HG03025 (cell line): ENCODE measurements at regions not wholly inside any gene's neighbourhood (a gene's known extent, or its start where the extent isn't known, plus 50 kb on each side); places are given as distances from the start of the nearest gene placed in this dataset.
A peak's percentile ranks its signal among the peaks of the same experiment; 100 is the strongest.

Experiments
- ATAC-seq: cut with Tn5 transposase; IDR thresholded peaks from one replicate; pipeline ENCODE4 v1.9.1; 2021; ENCODE audit warnings: mild to moderate bottlenecking, moderate library complexity; ENCODE audit not compliant: unreplicated experiment, low FRiP score

- no peak for ATAC-seq
Measured at GRCh38 chrX:9311421-9312160, 153.3 kb upstream of the TBL1X start.

- ATAC-seq: peak; percentile 65
Measured at GRCh38 chrX:9312922-9313867, 151.7 kb upstream of the TBL1X start.

- ATAC-seq: no peak
Measured at GRCh38 chrX:9315086-9315485, 149.8 kb upstream of the TBL1X start.

- no peak for ATAC-seq
Measured at GRCh38 chrX:9316096-9316495, 148.8 kb upstream of the TBL1X start.

GRCh38 chrX:9317176-9317575 is 147.7 kb upstream of the TBL1X start:
- ATAC-seq: no peak

GRCh38 chrX:9318213-9318612 is 146.6 kb upstream of the TBL1X start:
- ATAC-seq: no peak

- ATAC-seq: no peak
Measured at GRCh38 chrX:9318766-9319165, 146.1 kb upstream of the TBL1X start.

- ATAC-seq: no peak
Measured at GRCh38 chrX:9320940-9321339, 143.9 kb upstream of the TBL1X start.

GRCh38 chrX:9324676-9325075 is 140.2 kb upstream of the TBL1X start:
- no peak for ATAC-seq

- no peak for ATAC-seq
Measured at GRCh38 chrX:9326369-9326768, 138.5 kb upstream of the TBL1X start.

GRCh38 chrX:9327086-9327746 is 137.6 kb upstream of the TBL1X start:
- no peak for ATAC-seq

- no peak for ATAC-seq
Measured at GRCh38 chrX:9327747-9328145, 137.1 kb upstream of the TBL1X start.

- ATAC-seq: no peak
Measured at GRCh38 chrX:9329056-9329455, 135.8 kb upstream of the TBL1X start.

- no peak for ATAC-seq
Measured at GRCh38 chrX:9330249-9330982, 134.4 kb upstream of the TBL1X start.

GRCh38 chrX:9333873-9334560 is 130.8 kb upstream of the TBL1X start:
- ATAC-seq: no peak

GRCh38 chrX:9335251-9335650 is 129.6 kb upstream of the TBL1X start:
- no peak for ATAC-seq

GRCh38 chrX:9336456-9336855 is 128.4 kb upstream of the TBL1X start:
- ATAC-seq: no peak

- no peak for ATAC-seq
Measured at GRCh38 chrX:9337046-9337445, 127.8 kb upstream of the TBL1X start.

GRCh38 chrX:9338986-9339385 is 125.9 kb upstream of the TBL1X start:
- no peak for ATAC-seq
